ENCODE measurements at regions not wholly inside any gene's neighbourhood (a gene's known extent, or its start where the extent isn't known, plus 50 kb on each side); places are given as distances from the start of the nearest gene placed in this dataset.

- no peak for DNase-seq
Measured at GRCh38 chr6:21824431-21825177, 231.1 kb downstream of the SOX4 start.

DNA sequence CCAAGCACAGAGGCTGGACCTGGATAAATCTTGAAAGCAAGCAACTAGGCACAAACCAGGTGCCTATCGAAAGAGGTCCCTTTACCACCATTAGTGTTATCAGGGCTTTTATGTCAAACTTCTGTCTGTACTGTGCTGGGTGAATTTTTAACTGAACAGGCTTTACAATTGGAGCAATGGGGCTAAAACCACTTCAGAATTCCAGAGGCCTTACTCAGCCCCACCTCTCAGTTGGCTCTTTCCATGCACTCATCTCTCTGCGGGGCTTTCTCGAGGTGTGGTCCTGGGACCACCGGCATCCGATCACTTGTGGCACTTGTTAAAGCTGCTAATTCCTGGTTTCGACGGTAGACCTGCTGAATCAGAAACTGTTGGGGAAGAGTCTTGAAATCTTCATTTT lies 232.5 kb downstream of the SOX4 start:
- no peak for DNase-seq

GRCh38 chr6:21826904-21827303 lies 233.4 kb downstream of the SOX4 start:
- no peak for DNase-seq

GRCh38 chr6:21827425-21828202 lies 234.1 kb downstream of the SOX4 start:
- no peak for DNase-seq

DNA sequence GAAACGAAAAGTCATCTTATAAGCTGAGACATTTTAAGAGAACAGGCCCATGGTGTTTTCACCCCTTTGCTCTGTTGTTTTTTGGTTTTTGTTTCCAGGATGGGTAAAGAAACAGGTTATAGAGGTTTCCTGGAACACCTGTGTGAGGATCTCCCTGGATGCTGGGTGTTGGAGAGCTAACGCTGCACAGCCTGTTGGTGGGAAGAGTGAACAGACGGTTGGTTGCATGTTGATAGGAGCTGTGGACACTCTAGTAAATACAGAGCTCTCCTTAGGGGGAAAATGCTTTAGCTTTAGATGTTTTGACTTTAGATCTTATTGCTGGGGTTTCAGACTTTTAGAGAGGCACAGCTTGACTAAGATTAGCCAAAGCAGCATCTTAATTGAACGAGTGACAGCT lies 235.2 kb downstream of the SOX4 start:
- no peak for DNase-seq

- DNase-seq: no peak
Measured at GRCh38 chr6:21829126-21829525, 235.6 kb downstream of the SOX4 start.

- DNase-seq: no peak
Measured at GRCh38 chr6:21831521-21832291, 238.2 kb downstream of the SOX4 start.

- no peak for DNase-seq
Measured at GRCh38 chr6:21836277-21836676, 242.7 kb downstream of the SOX4 start.

DNA sequence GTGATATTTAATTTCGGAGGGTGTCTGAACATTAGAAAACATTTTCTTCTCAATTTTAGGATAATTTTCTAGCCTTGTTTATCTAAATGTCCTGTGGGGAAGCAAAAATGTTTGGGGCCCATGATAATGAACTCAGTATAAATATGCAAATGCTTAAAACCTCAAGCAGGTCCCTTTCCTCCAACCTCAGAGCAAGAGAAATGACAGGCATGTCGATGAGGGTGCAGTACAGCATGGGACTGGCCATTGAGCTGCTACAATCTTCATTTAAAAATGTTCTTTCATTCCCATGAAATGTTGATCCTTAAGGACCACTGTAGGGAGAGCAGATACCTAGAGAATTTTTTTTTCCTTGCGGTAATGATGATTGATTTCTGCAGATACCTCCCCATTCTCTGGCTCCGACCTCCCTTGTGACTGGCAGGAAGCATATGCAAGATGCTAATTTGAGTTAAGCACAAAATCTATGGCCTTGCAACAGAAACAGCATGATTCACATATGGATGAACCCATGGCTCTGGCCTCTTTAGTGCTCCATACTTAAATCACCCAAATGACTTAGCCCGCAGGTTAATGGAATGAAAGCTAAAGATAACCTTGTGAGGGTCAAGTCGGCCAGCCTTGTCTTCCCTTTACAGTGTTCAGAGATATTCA lies 243.3 kb downstream of the SOX4 start:
- no peak for DNase-seq

DNA sequence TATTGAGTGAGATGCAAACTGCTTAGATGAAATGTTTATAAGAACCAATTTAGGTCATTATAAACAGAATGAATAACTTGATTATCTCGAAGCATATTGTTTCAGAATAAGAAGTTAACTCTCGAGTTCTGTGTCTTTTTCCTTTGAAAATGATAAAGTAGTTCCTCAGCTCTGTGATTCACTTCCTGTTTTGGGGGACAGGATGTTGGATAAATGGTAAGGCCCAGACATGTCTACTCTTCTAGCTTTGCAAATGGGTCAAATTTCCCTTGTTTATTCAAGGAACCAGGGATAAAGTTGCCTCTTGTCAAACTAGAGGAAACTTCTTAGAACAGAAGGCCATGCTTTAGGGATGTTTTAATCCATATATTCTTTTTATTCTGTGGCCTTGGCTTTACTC lies 246.9 kb downstream of the SOX4 start:
- DNase-seq: no peak

GRCh38 chr6:21842875-21843645 lies 249.5 kb downstream of the SOX4 start:
- DNase-seq: no peak

DNA sequence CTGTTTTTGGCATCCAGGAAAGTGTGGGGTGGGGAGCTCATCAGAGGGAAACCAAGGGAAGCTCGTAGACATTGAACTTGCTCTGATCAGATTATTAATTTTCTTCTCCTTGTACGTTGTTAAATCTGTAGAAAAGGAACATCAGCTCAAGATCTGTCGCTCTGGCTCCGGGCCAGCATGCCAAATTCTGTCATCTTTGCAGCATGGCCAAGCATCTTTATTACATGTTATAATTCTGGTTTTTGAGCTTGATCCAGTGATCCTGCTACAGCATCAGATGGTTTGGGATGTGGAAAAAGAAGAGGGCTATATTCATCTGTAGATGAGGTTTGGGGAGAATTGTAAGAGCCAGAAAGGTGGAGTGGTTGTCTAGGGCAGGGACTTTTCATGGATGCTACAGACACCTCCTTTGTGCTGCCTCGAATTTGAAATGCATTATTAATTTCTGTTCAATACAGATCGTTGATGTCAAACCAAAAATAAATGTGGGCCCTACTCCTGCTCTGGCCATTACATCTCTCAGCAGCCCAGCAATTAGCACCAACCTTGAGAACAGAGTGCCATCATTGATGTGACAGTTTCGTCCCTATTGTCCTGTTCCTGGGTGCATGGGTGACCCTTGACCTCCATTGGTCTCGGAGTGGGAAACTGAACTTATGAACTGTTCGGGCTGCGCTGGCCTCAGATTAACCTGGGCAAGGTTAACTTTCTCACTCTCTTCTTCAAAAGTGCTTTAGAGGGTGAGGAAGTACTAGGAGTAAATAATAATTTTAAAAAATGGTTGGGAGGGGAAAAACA lies 250.8 kb downstream of the SOX4 start:
- DNase-seq: no peak

DNA sequence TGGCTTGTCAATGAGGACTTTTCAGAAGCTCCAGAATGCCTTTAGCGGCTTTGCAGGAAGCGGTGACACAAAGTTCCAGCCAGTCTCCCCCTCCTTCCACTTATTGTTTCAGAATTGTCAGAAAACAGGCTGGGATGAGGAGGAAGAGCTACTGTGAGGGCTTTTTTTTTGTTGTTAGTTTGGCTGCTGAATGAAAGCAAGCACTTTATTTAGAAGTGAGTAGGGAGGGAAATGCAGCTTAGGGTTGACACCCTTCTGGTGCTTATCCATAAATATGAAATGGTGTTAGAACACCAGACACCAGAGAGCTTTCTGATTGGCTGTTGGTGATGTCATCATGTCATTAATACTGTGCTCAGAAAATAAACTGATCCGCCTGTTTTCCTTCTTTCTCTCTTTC lies 251.5 kb downstream of the SOX4 start:
- DNase-seq: no peak

DNA sequence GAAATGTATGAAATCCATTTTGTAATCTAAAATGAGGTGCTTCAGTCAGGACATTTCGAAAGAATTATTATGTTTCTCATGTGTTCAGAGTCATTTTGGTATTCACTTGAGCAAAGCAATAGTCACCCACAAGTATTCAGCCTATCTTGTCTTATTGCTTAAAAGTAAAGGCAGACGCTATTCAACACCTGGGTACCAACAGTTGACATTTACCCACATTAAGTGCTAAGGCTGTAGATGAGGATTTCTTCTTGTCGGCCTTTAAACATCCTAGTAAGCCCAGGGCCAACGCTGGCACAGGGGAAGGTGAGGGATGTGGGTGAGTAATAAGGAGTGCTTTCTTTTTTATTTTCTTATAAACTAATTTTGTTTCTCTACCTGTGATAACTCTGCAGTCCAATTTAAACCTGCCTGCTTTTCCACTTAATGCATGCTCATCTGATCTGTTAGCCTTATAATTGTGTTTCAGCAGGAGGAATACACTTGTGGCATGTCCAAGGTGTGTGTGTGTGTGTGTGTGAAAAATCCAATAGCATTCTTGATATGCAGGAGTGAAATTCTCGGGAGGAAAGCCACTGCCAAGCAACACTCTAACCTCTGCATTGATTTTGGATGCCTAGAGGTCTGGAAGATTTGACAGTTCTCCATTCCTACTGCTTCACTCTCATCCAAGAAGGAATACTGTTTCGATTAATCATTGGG lies 252.0 kb downstream of the SOX4 start:
- DNase-seq: no peak

DNA sequence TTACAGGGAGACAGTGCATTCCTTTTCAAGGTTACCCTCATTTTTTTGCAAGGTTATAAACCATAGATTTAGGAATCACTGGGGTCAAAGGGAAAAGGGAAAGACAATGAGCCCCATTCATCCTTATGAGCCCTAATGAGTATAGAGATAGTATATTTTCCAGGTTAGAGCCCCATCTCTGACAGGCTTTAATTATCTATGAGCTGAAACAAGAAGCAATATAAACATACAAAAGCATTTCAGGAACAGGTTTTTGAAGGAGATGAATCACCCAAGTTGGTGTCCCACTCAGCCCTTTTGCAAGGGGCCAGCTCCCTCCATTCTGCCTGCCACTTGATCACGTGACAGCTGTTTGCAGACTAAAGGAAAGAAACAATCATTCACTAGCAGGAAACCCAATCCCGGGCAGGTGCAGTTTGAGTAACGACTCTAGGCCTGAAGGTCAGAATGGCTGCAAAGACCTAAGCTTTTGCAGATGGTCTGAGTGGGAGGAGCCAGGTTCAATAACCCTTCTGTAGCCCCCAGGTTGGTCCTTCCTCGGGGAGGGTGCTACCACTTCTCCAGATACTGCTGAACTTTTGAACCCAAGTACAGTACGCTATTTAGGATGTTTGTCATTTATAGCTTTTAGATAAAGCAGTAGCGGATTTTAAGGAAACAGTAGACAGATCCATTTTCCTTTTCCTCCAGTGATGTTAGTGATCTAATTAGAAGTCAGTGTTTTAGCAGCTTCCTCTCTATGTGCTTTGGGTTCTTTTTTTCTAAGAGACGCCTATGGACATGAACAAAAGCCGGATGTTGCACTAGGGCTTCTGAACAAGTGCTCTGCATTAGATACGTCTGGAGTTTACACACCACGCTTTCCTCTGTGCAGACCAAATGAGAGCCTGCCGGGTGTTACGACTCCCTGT lies 253.2 kb downstream of the SOX4 start:
- peak; percentile 35 to 39 (median 38) for DNase-seq

GRCh38 chr6:21847711-21848480 lies 254.3 kb downstream of the SOX4 start:
- DNase-seq: peak; percentile 18 to 53 (median 28)

GRCh38 chr6:21850691-21851090 lies 257.1 kb downstream of the SOX4 start:
- DNase-seq: no peak

GRCh38 chr6:21855811-21856455 lies 262.4 kb downstream of the SOX4 start:
- DNase-seq: peak; percentile 41 to 60 (median 48)

Measured in suppressor macrophage treated with lipopolysaccharide for 1 hour (primary cell).